Effector memory CD8-positive, alpha-beta T cell (primary cell): ENCODE measurements at regions not wholly inside any gene's neighbourhood (a gene's known extent, or its start where the extent isn't known, plus 50 kb on each side); places are given as distances from the start of the nearest gene placed in this dataset.

ENCODE experiments used
- ATAC-seq: fragments of 150-1000 bp; cut with Tn5 transposase; replicated peaks from 2 replicates; pipeline ENCODE4 v1.10.0; 2021; ENCODE audit warnings: mild to moderate bottlenecking, moderate library complexity
- DNase-seq, 3 experiments: peaks; one replicate each; pipeline ENCODE4 v3.0.0; 2021
- H3K27ac Mint-ChIP-seq, 2 donors: one replicate each; pipeline ENCODE4 v1.8.0; 2022; ENCODE audit warnings: mild to moderate bottlenecking in 2 of 2, mixed read lengths in 2 of 2, moderate library complexity in 2 of 2
- H3K27me3 Mint-ChIP-seq, 2 donors: one replicate each; pipeline ENCODE4 v1.8.0; 2022; ENCODE audit warnings: mixed read lengths in 2 of 2
- H3K36me3 Mint-ChIP-seq: one replicate; pipeline ENCODE4 v1.8.0; 2022; ENCODE audit warnings: mild to moderate bottlenecking, moderate library complexity, mixed read lengths; ENCODE audit not compliant: insufficient read depth
- H3K4me1 Mint-ChIP-seq, 2 donors: one replicate each; pipeline ENCODE4 v1.8.0; 2022; ENCODE audit warnings: low read depth in 2 of 2, mixed read lengths in 2 of 2
- H3K4me3 Mint-ChIP-seq, 2 donors: one replicate each; pipeline ENCODE4 v1.8.0; 2022; ENCODE audit warnings: mild to moderate bottlenecking in 2 of 2, mixed read lengths in 2 of 2, moderate library complexity in 2 of 2
- H3K9me3 Mint-ChIP-seq, 2 donors: one replicate each; pipeline ENCODE4 v1.8.0; 2022; ENCODE audit warnings: mixed read lengths in 2 of 2

DNA sequence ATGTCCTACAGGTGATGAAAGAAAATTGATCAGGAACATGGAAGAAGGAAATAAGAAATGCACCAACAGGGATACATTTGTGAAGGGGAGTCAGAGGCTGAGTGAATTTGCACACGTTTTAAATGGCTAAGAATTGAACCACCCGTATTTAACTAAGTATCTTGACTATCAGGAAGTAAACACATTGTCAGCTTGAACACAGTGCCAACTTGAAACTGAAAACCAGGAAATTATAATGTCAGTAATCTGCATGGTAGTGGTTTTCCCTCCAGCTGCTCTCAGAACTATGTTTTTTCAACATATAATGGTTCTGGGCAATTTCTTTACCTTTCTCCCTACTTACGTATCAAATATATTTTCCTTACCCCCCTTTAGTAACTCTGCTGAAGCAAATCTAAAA lies 366.5 kb upstream of the POU3F2 start:
- DNase-seq (no peak), ATAC-seq (no peak)
- no peak overlapping the region for H3K27ac Mint-ChIP-seq
- no peaks in the 10 kb centered on the region for H3K27me3 Mint-ChIP-seq
- peaks cover 3 to 7% of the 10 kb centered on the region in 2 donors for H3K9me3 Mint-ChIP-seq
- H3K4me3 Mint-ChIP-seq: no peak overlapping the region
- H3K4me1 Mint-ChIP-seq: no peaks in the 10 kb centered on the region
- no peaks in the 10 kb centered on the region for H3K36me3 Mint-ChIP-seq

DNA sequence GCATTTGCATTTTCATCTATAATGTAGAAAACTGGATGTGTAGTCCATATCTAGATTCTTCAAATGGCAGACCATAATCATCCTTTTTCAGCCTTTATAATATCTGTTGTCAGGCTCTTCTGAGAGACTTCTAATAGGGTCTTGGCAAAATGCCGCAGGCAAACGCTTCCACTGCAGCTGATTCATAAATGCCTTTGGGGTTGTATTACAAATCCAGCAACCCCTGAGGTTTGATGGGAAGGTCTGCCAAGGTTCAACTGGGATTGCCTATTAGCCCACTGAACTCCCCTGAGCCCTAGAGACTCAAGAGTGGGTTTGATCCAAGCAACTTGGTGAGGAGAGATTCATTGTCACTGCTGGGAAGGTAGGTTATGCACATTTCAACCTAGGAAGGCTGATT lies 365.2 kb upstream of the POU3F2 start:
- Mint-ChIP-seq H3K9me3 (peaks cover 3 to 7% of the 10 kb centered on the region in 2 donors), H3K4me3 (no peak overlapping the region), H3K36me3 (no peaks in the 10 kb centered on the region), H3K4me1 (no peaks in the 10 kb centered on the region), H3K27ac (no peak overlapping the region), H3K27me3 (no peaks in the 10 kb centered on the region)
- DNase-seq: no peak
- ATAC-seq: no peak

DNA sequence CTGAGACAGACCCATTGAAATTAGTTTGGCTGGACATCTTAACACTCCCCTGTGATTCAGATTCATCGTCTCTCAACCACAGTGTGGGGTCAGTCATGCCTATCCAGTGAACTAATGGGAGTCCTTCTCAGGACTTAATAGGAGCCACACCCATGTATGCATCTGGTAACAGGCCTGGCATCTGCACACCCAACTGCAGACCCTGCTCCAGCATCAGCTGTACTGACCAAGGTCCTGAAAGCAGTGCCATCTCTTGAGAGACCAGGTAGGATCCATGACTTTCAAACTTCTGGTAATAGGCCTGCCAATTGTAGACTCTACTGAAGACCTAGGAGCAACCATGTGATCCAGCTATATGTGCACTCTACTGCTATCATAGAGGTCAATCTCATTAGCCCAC lies 363.6 kb upstream of the POU3F2 start:
- no peak overlapping the region for H3K4me3 Mint-ChIP-seq
- H3K9me3 Mint-ChIP-seq: peaks cover 3 to 7% of the 10 kb centered on the region in 2 donors
- ATAC-seq: no peak
- no peaks in the 10 kb centered on the region for H3K27me3 Mint-ChIP-seq
- H3K36me3 Mint-ChIP-seq: no peaks in the 10 kb centered on the region
- H3K4me1 Mint-ChIP-seq: no peaks in the 10 kb centered on the region
- DNase-seq: no peak
- no peak overlapping the region for H3K27ac Mint-ChIP-seq

DNA sequence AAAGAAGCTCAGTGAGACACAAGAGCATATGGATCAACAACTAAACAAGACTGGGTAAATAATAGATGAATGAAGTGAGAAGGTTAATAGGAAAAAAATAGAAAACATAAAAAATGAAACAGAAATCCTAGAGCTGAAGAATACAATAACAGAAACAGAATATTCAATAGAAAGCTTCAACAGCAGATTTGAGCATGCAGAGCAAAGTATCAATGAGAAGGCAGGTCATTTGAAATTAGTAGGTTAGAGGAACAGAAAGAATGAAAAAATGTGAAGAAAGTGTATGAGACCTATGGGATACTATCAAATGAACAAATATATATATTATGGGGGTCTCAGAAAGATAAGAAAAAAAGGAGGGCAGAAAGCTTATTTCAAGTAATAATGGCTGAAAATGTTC lies 362.9 kb upstream of the POU3F2 start:
- Mint-ChIP-seq H3K4me1 (no peaks in the 10 kb centered on the region), H3K27me3 (no peaks in the 10 kb centered on the region)

DNA sequence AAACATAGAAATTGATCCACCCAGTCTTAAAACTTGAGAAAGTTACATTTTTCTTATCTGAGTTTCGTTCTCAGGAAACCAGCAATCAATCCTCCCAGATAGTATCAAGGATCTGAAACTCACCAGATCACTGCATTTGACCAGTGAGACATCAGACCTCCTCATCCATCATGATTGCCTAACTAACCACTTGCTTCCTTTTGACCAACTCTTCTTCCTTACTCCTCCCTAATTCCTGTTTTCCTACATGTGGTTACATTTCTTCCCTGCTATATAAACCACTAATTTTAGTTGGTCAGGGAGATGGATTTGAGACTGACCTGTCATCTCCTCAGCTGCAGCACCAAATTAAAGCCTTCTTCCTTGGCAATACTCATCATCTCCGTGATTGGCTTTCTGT lies 357.1 kb upstream of the POU3F2 start:
- H3K27me3 Mint-ChIP-seq: no peaks in the 10 kb centered on the region
- no peak for ATAC-seq
- peaks cover 0 to 9% of the 10 kb centered on the region in 2 donors for H3K9me3 Mint-ChIP-seq
- no peak overlapping the region for H3K4me3 Mint-ChIP-seq
- no peaks in the 10 kb centered on the region for H3K4me1 Mint-ChIP-seq
- H3K36me3 Mint-ChIP-seq: no peaks in the 10 kb centered on the region
- no peak overlapping the region for H3K27ac Mint-ChIP-seq
- DNase-seq: no peak

More for the DNA sequence above, 362.9 kb upstream of the POU3F2 start:
- ATAC-seq (no peak), DNase-seq (no peak)
- H3K36me3 Mint-ChIP-seq: no peaks in the 10 kb centered on the region
- H3K4me3 Mint-ChIP-seq: no peak overlapping the region
- peaks cover 2 to 7% of the 10 kb centered on the region in 2 donors for H3K9me3 Mint-ChIP-seq
- H3K27ac Mint-ChIP-seq: no peak overlapping the region

DNA sequence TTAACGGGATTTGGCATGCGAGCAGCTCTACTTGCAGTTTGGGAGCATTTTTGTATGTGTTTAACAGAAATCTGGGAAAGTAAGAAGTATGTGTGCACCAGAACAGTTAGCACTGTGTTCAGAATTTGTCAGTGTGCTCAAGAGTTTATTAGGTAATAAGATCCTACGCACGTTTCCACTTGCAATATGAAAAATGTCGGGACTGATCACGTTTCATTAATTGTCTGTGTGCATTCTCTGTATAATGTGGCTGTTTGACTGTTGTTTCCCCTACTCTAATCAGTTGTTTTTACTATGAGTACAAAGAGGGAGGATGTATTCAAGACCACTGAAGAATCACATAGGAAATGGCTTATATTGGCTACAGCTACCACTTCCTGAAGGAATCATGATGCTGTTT lies 349.7 kb upstream of the POU3F2 start:
- no peak for DNase-seq
- H3K27ac Mint-ChIP-seq: no peak overlapping the region
- no peaks in the 10 kb centered on the region for H3K36me3 Mint-ChIP-seq

DNA sequence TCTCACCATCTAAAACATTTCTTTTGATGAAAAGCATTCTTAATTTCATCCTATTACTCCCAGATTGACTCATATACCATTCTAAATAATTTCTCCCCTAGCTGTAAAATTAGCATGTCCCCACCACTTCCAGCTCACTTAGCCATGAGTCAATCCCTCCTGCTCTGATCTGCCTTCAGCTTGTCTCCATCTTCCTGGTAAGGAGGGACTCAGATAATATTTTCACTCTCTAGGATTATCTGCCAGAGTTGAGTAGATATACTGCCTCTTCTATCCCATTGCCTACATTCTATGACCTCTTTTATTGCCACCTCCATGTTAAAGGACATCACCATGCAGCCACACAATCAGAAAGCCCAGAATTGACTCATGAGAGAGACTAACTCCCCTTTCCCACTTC lies 348.8 kb upstream of the POU3F2 start:
- no peaks in the 10 kb centered on the region for H3K27me3 Mint-ChIP-seq
- peaks cover 10% of the 10 kb centered on the region in 2 donors for H3K9me3 Mint-ChIP-seq
- no peak overlapping the region for H3K27ac Mint-ChIP-seq
- H3K36me3 Mint-ChIP-seq: no peaks in the 10 kb centered on the region
- H3K4me1 Mint-ChIP-seq: no peaks in the 10 kb centered on the region
- DNase-seq (no peak), ATAC-seq (no peak)
- H3K4me3 Mint-ChIP-seq: no peak overlapping the region

More for the DNA sequence above, 349.7 kb upstream of the POU3F2 start:
- Mint-ChIP-seq H3K9me3 (peaks cover 10 to 19% of the 10 kb centered on the region in 2 donors), H3K27me3 (no peaks in the 10 kb centered on the region), H3K4me1 (no peaks in the 10 kb centered on the region), H3K4me3 (no peak overlapping the region)
- no peak for ATAC-seq

DNA sequence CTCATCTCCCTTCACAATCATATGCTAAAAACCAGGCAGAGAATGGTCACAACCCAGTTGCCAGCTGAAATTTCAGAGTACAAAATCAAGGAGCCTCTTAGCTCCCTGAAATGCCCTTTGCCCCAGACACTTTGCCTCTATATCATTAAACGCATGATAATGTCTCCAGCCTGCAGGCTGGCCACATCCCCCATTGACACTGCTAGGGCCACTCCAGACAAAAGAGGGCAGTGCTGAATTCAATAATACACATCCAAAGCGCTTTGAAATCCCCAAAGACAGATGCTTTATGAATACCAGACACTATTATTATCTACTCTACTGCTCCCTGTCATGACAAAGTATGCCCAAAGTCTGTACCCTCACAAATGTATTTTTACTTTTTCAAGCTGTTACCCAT lies 348.3 kb upstream of the POU3F2 start:
- Mint-ChIP-seq H3K27ac (no peak overlapping the region), H3K36me3 (no peaks in the 10 kb centered on the region), H3K4me3 (no peak overlapping the region), H3K9me3 (peaks cover 10% of the 10 kb centered on the region in 2 donors), H3K4me1 (no peaks in the 10 kb centered on the region), H3K27me3 (no peaks in the 10 kb centered on the region)
- ATAC-seq (no peak), DNase-seq (no peak)

DNA sequence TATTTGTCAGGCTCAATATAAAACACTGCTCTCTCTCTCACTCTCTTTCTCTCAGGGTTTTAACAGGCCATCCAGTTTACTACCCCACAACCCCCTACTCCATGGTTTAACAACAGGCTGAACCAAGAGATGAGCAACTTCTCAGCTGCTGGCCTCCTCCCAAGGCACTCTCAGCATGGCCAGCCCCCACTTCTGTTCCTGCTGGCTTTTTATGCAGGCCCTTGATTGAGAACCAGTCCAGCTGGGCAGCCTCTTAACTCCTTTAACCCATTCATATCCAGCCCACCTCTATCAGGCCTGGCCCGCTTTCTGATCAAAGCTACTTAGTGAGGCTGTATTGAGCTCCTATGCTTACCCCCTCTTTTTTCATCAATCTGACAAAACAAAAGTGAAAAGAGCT lies 346.8 kb upstream of the POU3F2 start:
- DNase-seq (no peak), ATAC-seq (no peak)
- no peak overlapping the region for H3K4me3 Mint-ChIP-seq
- no peaks in the 10 kb centered on the region for H3K36me3 Mint-ChIP-seq
- H3K4me1 Mint-ChIP-seq: no peaks in the 10 kb centered on the region
- H3K27me3 Mint-ChIP-seq: no peaks in the 10 kb centered on the region
- H3K27ac Mint-ChIP-seq: no peak overlapping the region
- peaks cover 10% of the 10 kb centered on the region in 2 donors for H3K9me3 Mint-ChIP-seq

DNA sequence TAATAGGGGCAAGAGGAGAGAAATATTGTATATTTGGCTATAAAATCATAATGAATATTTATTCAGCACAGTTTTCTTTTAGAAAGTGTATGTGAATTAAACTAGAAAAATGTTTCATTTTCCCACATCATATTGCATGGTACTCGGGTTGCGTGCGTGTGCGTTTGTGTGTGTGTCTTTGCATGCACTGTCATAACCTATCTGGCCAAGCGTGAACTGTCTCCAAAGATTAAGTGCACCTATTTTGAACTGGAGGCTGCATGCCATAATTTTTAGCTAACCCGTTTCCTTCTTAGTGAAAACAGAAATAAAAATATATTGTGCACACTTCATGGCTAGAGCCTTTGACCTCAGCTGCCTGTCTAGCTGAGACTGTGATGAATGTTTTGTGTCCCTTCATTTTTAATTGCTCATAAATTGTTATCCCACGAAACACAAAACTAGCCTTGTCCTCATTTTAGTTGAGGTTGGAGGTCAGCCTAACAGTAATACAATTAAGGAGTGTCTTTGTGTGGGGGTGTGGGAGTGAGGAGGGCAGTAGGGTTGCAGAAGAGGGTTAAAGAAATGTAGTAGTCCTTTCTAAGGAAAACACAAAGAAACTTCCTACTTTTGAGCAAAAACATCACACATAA lies 336.1 kb upstream of the POU3F2 start:
- H3K36me3 Mint-ChIP-seq: no peaks in the 10 kb centered on the region

DNA sequence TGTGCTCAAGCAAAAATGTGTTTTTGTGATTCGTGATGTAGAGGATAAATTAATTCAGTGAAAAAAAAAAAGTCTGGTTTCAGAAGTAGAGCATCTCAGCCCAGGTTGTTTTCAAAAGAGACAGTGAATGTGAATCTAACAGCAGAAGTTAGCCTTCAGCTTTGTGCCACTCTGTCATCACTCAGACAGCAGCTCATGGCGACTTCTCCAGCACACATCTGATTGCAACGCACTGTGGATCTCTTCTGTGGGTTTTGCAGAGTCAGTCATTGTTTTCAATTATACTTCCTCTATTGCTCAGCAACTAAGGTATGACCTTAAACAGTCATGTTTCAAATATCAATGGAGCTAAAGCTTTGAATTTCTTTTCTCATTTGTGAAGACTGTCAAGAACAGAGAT lies 335.5 kb upstream of the POU3F2 start:
- Mint-ChIP-seq H3K4me3 (no peak overlapping the region), H3K9me3 (no peaks in the 10 kb centered on the region), H3K27me3 (no peaks in the 10 kb centered on the region), H3K27ac (no peak overlapping the region), H3K4me1 (no peaks in the 10 kb centered on the region), H3K36me3 (no peaks in the 10 kb centered on the region)
- ATAC-seq: no peak
- DNase-seq: no peak

More for the DNA sequence above, 336.1 kb upstream of the POU3F2 start:
- ATAC-seq: no peak
- Mint-ChIP-seq H3K27me3 (no peaks in the 10 kb centered on the region), H3K4me3 (no peak overlapping the region), H3K9me3 (no peaks in the 10 kb centered on the region), H3K27ac (no peak overlapping the region), H3K4me1 (no peaks in the 10 kb centered on the region)
- DNase-seq: no peak

DNA sequence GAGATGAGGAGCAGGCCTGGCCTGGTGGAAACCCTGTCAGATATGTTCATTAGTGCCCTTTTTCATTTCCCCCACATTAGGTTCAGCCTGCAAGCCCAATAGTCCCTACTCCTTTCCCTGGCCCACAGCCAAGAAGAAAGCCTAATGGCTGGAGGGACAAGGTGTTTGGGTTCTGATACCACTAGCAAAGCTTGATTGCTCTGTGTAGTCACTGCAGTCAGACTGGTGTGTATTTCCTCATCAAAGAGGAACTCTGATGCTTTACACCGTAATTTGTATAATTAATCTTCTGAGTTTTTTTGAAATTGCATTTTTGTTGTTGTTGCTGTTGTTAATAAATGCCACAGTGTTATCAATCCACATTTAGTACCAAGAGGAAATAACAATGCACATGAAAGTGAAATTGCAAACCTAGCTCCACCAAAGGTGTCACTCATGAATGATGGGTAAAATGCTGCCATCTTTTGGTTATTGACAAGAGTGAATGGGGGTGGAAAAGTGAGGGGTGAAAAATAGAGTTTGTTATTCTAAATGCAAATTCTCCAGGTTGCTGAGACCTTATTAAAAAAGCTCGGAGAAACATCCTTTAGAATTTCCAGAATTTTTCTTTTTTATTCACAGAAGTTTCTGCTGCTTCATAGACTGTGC lies 320.2 kb upstream of the POU3F2 start:
- no peak for ATAC-seq
- no peak for DNase-seq
- Mint-ChIP-seq H3K27me3 (no peaks in the 10 kb centered on the region), H3K9me3 (peaks cover 0 to 4% of the 10 kb centered on the region in 2 donors), H3K4me1 (no peaks in the 10 kb centered on the region), H3K36me3 (no peaks in the 10 kb centered on the region), H3K4me3 (no peak overlapping the region), H3K27ac (no peak overlapping the region)

DNA sequence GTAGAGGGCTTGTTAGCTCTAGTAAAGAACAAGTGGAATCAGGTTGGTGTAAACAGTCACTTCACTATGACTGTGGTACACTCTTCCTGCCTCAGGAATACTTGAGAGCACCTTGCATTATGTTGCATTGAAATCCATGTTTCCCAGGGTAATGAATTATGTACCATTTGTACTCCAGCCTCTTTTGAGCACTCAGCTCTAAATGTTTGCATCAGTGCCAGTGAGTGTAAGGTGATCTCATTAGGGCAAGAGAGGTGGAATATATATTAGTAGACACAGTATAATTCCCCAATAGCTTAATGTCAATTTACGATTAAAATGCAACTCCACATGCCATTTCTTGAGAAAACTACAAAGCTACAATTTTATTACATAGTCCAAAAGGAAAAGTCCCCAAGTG lies 319.6 kb upstream of the POU3F2 start:
- ATAC-seq (no peak), DNase-seq (no peak)
- H3K4me3 Mint-ChIP-seq: no peak overlapping the region
- H3K27ac Mint-ChIP-seq: no peak overlapping the region
- H3K9me3 Mint-ChIP-seq: peaks cover 0 to 2% of the 10 kb centered on the region in 2 donors
- H3K27me3 Mint-ChIP-seq: no peaks in the 10 kb centered on the region
- no peaks in the 10 kb centered on the region for H3K36me3 Mint-ChIP-seq
- no peaks in the 10 kb centered on the region for H3K4me1 Mint-ChIP-seq

DNA sequence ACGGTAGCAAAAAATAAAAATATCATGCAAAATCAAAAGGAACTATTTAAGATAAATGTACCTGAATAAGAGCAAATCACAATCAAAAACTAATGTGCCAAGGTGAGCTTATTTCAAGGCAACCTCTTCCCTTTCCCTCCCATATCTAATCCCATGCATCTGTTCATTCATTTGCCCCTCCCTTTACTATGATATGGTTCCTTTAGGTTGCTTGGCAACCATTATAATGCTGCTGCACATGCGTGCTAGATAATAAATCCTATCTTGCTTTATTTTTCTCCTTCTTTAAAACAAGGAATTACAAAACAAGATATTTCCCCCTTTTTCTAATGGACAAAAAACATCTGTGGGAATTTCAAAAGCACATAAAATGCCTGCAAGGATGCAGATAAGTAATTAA lies 318.2 kb upstream of the POU3F2 start:
- Mint-ChIP-seq H3K27ac (no peak overlapping the region), H3K4me1 (no peaks in the 10 kb centered on the region), H3K4me3 (no peak overlapping the region), H3K36me3 (no peaks in the 10 kb centered on the region), H3K27me3 (no peaks in the 10 kb centered on the region), H3K9me3 (peaks cover 0 to 4% of the 10 kb centered on the region in 2 donors)
- ATAC-seq: no peak
- no peak for DNase-seq
